HUES48 (cell line): ENCODE measurements at regions not wholly inside any gene's neighbourhood (a gene's known extent, or its start where the extent isn't known, plus 50 kb on each side); places are given as distances from the start of the nearest gene placed in this dataset.

Experiments used
- H3K27ac ChIP-seq: one replicate; pipeline ENCODE4 v1.7.0; 2013; ENCODE audit warnings: low read depth, low read length, inconsistent platforms
- H3K27me3 ChIP-seq: 2 replicates; pipeline ENCODE4 v1.6.1; 2013; ENCODE audit warnings: mild to moderate bottlenecking, low read length; ENCODE audit not compliant: control insufficient read depth, insufficient read depth
- H3K36me3 ChIP-seq: 2 replicates; pipeline ENCODE4 v1.6.1; 2013; ENCODE audit warnings: low read length; ENCODE audit not compliant: control insufficient read depth, insufficient read depth
- H3K4me1 ChIP-seq: 2 replicates; pipeline ENCODE4 v1.6.1; 2013; ENCODE audit warnings: mild to moderate bottlenecking, low read length; ENCODE audit not compliant: control insufficient read depth, insufficient read depth
- H3K4me3 ChIP-seq: 2 replicates; pipeline ENCODE4 v1.5.1; 2013; ENCODE audit warnings: mild to moderate bottlenecking, low read depth, low read length
- H3K9ac ChIP-seq: 2 replicates; pipeline ENCODE4 v1.6.1; 2013; ENCODE audit warnings: mild to moderate bottlenecking, low read depth, low read length, moderate library complexity
- H3K9me3 ChIP-seq: 2 replicates; pipeline ENCODE4 v1.6.1; 2013; ENCODE audit warnings: low read length; ENCODE audit not compliant: control insufficient read depth, insufficient read depth

GRCh38 chr12:124655698-124656516, 88.5 kb upstream of the NCOR2 start:
- Histone ChIP-seq H3K4me1 (peaks cover 16% of the 10 kb centered on the region), H3K9ac (no peak overlapping the region), H3K4me3 (no peak overlapping the region), H3K27me3 (no peaks in the 10 kb centered on the region), H3K9me3 (no peaks in the 10 kb centered on the region), H3K27ac (peak overlapping the region; percentile 76), H3K36me3 (no peaks in the 10 kb centered on the region)

- H3K27me3 ChIP-seq: no peaks in the 10 kb centered on the region
- peaks cover 16% of the 10 kb centered on the region for H3K4me1 ChIP-seq
- H3K36me3 ChIP-seq: no peaks in the 10 kb centered on the region
- no peak overlapping the region for H3K9ac ChIP-seq
- no peaks in the 10 kb centered on the region for H3K9me3 ChIP-seq
- H3K4me3 ChIP-seq: no peak overlapping the region
- H3K27ac ChIP-seq: peak overlapping the region; percentile 76
Measured at GRCh38 chr12:124655048-124655697, 87.8 kb upstream of the NCOR2 start.

- Histone ChIP-seq H3K27me3 (no peaks in the 10 kb centered on the region), H3K27ac (no peak overlapping the region), H3K9me3 (no peaks in the 10 kb centered on the region), H3K36me3 (no peaks in the 10 kb centered on the region), H3K9ac (no peak overlapping the region), H3K4me3 (no peak overlapping the region), H3K4me1 (peaks cover 16% of the 10 kb centered on the region)
Measured at GRCh38 chr12:124654666-124655047, 87.2 kb upstream of the NCOR2 start.

- H3K27me3 ChIP-seq: no peaks in the 10 kb centered on the region
- no peak overlapping the region for H3K4me3 ChIP-seq
- H3K27ac ChIP-seq: no peak overlapping the region
- H3K9ac ChIP-seq: no peak overlapping the region
- H3K36me3 ChIP-seq: no peaks in the 10 kb centered on the region
- H3K9me3 ChIP-seq: peaks cover 6% of the 10 kb centered on the region
- peaks cover 16% of the 10 kb centered on the region for H3K4me1 ChIP-seq
Measured at GRCh38 chr12:124653169-124653931, 85.9 kb upstream of the NCOR2 start.

GRCh38 chr12:124652661-124653060, 85.2 kb upstream of the NCOR2 start:
- Histone ChIP-seq H3K9ac (no peak overlapping the region), H3K27me3 (no peaks in the 10 kb centered on the region), H3K4me3 (no peak overlapping the region), H3K4me1 (peaks cover 16% of the 10 kb centered on the region), H3K9me3 (peaks cover 6% of the 10 kb centered on the region), H3K27ac (no peak overlapping the region), H3K36me3 (no peaks in the 10 kb centered on the region)

GRCh38 chr12:124651516-124652273, 84.3 kb upstream of the NCOR2 start:
- peaks cover 6% of the 10 kb centered on the region for H3K9me3 ChIP-seq
- no peak overlapping the region for H3K9ac ChIP-seq
- H3K27me3 ChIP-seq: no peaks in the 10 kb centered on the region
- no peak overlapping the region for H3K27ac ChIP-seq
- H3K36me3 ChIP-seq: no peaks in the 10 kb centered on the region
- no peak overlapping the region for H3K4me3 ChIP-seq
- H3K4me1 ChIP-seq: peaks cover 16% of the 10 kb centered on the region

GRCh38 chr12:124650912-124651311, 83.5 kb upstream of the NCOR2 start:
- H3K4me3 ChIP-seq: no peak overlapping the region
- H3K27me3 ChIP-seq: no peaks in the 10 kb centered on the region
- H3K27ac ChIP-seq: no peak overlapping the region
- peaks cover 6% of the 10 kb centered on the region for H3K9me3 ChIP-seq
- peaks cover 15% of the 10 kb centered on the region for H3K4me1 ChIP-seq
- no peak overlapping the region for H3K9ac ChIP-seq
- no peaks in the 10 kb centered on the region for H3K36me3 ChIP-seq

- H3K9ac ChIP-seq: no peak overlapping the region
- peaks cover 8% of the 10 kb centered on the region; the same call in 1 of the 2 replicates for H3K4me1 ChIP-seq
- H3K9me3 ChIP-seq: peaks cover 6% of the 10 kb centered on the region
- H3K27ac ChIP-seq: no peak overlapping the region
- H3K36me3 ChIP-seq: no peaks in the 10 kb centered on the region
- H3K4me3 ChIP-seq: no peak overlapping the region
- no peaks in the 10 kb centered on the region for H3K27me3 ChIP-seq
Measured at GRCh38 chr12:124648710-124649384, 81.4 kb upstream of the NCOR2 start.

GRCh38 chr12:124647316-124647715, 79.9 kb upstream of the NCOR2 start:
- Histone ChIP-seq H3K36me3 (no peaks in the 10 kb centered on the region), H3K4me3 (no peak overlapping the region), H3K27me3 (no peaks in the 10 kb centered on the region), H3K4me1 (peaks cover 8% of the 10 kb centered on the region; the same call in 1 of the 2 replicates), H3K27ac (no peak overlapping the region), H3K9ac (no peak overlapping the region), H3K9me3 (peaks cover 6% of the 10 kb centered on the region)
